GM18858 (cell line): ENCODE measurements at regions not wholly inside any gene's neighbourhood (a gene's known extent, or its start where the extent isn't known, plus 50 kb on each side); places are given as distances from the start of the nearest gene placed in this dataset.
A peak's percentile ranks its signal among the peaks of the same experiment; 100 is the strongest.

ENCODE experiments used
- ATAC-seq: cut with Tn5 transposase; IDR thresholded peaks from one replicate; pipeline ENCODE4 v1.9.1; 2021; ENCODE audit not compliant: unreplicated experiment

DNA sequence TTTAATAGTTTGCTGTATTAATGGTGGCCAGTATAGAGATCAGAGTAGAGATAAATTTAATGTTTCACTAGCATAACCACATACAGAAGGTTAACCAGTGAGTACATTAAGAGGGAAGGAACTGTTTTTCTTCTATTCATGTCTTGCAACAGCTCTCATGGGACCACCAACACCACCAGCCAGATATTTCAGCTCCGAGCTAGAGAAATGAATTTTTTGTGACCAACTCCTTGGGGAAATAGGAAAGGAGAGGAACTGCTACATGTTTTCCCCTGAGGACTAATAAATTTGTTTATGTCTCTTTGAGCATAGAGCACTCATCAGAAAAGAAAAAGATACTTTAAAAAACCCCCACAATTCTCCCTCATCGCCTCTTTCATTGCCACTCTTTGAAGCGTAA, 247.5 kb downstream of the MBNL1 start:
- no peak for ATAC-seq

DNA sequence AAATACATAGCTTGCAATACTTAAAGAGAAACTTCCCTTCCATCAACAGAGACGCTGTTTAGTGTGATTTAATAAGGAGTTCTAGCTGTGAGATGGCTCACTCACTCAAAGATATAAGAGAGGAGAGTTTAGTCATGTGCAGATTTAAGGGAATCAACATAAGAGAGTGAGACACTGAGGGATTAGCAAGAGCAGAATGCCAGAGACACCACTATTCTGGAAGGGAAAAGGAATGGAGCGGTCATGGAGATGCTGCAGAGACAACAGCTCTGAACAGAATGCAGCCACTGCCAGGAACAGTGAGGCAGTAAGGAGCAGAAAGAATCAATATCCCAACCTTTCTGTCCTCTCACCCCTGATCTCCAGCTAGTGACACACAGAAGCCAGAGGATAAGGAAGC, 248.8 kb downstream of the MBNL1 start:
- ATAC-seq, result no peak

GRCh38 chr3:152518346-152518745, 249.6 kb downstream of the MBNL1 start:
- no peak for ATAC-seq

DNA sequence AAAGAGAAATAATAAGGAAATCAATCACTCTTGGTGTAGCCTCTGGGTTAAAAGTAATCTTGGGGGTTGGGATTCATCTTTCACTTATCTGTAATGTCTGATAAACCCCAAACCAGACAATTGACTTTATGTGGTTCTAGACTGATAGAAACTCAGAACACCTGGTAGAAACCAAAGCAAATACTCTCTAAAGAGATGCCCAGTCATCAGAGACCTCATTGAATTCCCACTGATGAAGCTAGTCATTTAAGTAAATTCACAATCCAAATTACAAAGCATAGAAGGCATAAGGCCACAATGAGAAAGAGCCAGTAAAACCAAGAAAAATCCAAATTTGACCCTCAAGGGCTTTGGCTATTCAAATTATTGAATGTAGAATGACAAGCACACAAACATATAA, 250.6 kb downstream of the MBNL1 start:
- ATAC-seq, result peak; percentile 59

- no peak for ATAC-seq
Observed at GRCh38 chr3:152522036-152522435, 253.3 kb downstream of the MBNL1 start.

GRCh38 chr3:152524198-152525140, 255.7 kb downstream of the MBNL1 start:
- peak; percentile 58 for ATAC-seq

GRCh38 chr3:152531717-152532116, 263.0 kb downstream of the MBNL1 start:
- no peak for ATAC-seq

DNA sequence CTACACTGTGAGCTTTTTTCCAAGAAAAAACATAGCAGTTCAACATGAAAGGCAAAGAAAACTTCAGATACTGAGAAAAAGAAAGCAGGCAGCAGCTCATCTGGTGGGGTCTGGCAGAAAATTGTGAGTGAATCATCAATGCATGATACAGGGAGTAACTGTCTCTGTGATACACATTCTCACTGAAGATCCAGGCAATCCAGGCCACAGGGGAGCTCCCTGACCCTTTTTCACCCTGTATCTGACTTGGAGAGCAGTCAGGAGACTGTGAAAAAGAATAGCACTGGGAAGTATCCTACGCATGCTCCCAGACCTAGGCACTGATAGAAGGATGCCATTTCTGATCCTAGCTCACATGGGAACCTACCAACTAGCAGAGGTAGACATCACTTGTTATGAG, 269.8 kb downstream of the MBNL1 start:
- no peak for ATAC-seq

- ATAC-seq, result no peak
Observed at GRCh38 chr3:152539191-152539764, 270.5 kb downstream of the MBNL1 start.

DNA sequence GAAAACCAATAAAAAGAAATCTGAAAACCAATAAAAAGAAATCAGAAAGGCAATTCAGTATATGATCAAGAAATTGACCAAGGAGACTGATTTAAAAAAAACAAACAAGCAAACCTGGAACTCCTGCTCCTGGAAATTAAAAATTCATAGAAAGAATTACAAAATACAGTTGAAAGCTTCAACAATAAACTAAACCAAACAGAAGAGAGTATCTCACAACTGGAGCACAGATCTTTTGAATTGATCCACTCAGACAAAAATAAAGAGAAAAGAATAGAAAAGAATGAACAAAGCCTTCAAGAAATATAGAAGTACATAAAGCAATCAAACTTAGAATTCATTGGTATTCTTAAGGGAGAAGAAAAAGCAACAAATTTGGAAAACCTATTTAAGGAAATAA, 271.4 kb downstream of the MBNL1 start:
- no peak for ATAC-seq

DNA sequence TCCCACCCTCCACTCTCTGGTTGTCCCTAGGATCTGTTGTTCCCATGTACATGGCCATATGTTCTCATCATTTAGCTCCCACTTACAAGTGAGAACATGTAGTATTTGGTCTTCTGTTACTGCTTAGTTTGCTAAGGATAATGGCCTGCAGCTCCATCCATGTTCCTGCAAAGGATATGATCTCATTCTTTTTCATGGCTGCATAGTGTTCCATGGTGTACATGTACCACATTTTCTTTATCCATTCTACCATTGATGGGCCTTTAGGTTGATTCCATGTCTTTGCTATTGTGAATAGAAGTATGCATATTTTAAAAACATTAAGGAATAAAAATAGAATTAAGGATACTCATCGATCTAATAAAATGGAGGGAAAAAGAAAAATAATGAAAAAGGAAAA, 278.4 kb downstream of the MBNL1 start:
- ATAC-seq, result no peak

DNA sequence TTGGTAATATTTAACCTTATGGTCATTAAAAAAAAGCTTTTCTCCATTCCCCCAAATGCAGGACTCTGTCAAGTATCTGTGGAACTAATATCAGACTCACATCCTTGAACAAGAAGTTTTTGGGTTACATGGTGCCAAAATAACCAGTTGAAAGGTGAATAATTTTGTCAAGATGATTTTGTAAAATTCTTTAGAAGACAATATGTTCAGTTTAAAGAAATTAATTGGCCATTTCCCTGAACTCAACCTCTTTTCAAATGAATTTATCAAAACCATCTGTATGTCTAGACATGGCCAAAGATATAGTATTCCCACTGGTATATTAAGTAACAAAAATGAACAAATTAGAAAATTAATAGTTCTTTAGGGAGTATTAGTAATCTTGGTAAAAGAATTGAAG, 280.5 kb downstream of the MBNL1 start:
- no peak for ATAC-seq

GRCh38 chr3:152550284-152550683, 281.6 kb downstream of the MBNL1 start:
- ATAC-seq, result peak; percentile 58

DNA sequence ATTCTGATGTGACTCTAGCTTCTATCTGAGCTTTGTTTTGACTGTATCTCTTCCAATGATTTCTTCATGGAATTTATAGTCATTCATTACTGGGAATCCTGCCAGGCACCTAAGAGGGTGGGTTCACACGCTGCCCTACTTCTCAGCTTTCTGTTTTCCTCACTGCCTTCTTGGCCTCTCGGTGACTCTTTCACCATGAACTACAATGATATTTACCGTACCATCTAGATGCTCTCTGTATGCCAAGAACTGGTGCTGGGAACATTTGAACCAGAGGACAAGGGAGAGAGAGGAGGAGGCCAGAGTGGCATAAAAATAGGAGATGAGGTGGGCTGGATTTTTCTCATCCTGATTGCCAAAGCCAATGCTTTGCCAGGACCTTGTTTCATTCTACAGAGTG, 280.0 kb upstream of the P2RY1 start:
- ATAC-seq, result no peak

- no peak for ATAC-seq
Observed at GRCh38 chr3:152555666-152556291, 279.2 kb upstream of the P2RY1 start.

- ATAC-seq, result peak; percentile 41
Observed at GRCh38 chr3:152556731-152557254, 278.1 kb upstream of the P2RY1 start.

DNA sequence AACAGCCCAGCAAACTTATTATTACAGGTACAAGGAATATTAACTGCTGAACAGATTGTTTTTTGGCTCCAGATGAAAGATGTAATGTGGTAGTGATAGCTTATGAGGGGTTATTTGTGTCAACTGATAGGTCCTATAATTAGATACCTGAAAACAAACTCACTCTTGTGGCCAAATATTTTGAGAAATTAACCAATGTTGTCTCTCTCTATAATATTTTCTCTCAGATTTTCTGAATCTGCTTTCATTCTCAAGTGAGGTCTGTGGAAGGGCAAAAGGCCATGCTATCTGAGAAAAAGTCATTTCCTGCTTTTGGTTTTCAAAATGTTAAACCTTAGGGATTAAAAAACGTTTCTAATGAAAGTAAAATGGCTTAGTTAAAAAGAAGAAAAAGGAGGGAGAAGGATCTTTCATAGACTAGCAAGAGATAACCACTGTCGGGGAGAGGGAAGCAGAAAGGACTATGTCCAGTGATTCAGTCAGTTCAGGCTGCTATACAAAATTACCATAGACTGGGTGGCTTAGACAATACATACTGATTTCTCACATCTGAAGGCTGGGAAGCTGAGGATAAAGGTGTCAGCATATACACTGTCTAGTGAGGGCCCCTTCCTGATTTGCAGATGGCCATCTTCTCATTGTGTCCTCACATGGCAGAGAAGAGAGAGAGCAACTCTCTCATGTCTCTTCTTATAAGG, 277.5 kb upstream of the P2RY1 start:
- peak; percentile 53 for ATAC-seq

GRCh38 chr3:152558386-152558785, 276.5 kb upstream of the P2RY1 start:
- ATAC-seq, result no peak

GRCh38 chr3:152559246-152559645, 275.7 kb upstream of the P2RY1 start:
- no peak for ATAC-seq

DNA sequence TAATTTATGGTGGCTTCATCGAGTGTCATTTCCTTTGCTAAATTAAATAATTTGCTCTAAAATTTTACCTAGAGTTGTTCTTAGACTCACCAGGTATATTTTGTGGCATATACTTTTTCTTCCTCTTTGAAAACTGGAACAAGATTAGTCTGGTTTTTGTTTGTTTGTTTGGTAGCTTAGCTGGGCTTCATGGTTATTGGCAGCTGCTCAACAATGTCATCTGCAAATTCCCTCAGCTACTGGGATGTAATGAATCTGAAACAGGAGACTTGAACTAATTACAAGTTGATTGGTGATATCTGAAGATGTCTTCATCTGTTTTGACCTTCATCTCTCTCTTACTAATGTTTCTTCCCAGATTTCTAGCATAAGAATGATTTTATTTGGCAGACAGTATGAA, 270.5 kb upstream of the P2RY1 start:
- no peak for ATAC-seq

DNA sequence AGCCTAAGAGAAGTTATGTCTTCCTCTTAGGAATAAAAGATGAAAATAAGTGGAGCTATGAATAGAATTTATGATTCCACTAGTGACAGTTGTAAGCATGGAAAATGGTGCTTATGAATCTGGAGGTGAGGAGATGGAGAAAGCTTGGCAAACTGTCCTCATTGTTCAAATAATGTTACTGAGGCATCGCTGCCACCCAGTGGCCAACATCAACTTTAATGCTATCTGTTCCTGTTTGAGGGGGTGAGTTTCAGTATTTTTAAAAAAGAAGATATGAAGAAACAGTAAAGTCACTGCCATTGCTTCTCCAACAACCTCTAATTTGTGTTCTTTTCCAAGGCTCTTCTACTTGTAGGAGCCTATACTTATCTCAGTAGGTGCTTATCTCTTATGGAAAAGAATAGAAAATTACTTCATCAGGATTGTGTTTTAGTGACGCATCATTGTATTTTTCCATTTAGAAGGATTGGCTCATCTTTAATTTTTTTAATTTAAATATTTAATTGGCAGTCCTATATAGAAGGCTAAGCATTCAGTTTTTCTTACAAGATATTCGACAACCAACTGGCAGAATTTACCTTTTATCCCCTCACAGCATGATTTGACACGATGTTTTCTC, 260.4 kb upstream of the P2RY1 start:
- ATAC-seq, result peak; percentile 81
